SU-DHL-6 (cell line): ENCODE measurements at regions not wholly inside any gene's neighbourhood (a gene's known extent, or its start where the extent isn't known, plus 50 kb on each side); places are given as distances from the start of the nearest gene placed in this dataset.

Experiments
- H2AFZ ChIP-seq: fragments of 200-600 bp; sonication (generic); 2 replicates; pipeline ENCODE4 v1.6.1; 2014; ENCODE audit warnings: low read depth, mild to moderate bottlenecking, moderate library complexity, mixed read lengths, antibody characterized with exemption, low read length; ENCODE audit not compliant: severe bottlenecking
- H3F3A ChIP-seq: fragments of 200-600 bp; shearing (Covaris generic); 2 replicates; pipeline ENCODE4 v1.6.0; 2016; ENCODE audit warnings: antibody characterized with exemption, mild to moderate bottlenecking; ENCODE audit not compliant: insufficient read depth
- H3K27ac ChIP-seq: fragments of 200-600 bp; sonication (generic); 2 replicates; pipeline ENCODE4 v1.5.1; 2016; ENCODE audit warnings: low read depth, mild to moderate bottlenecking, low read length, moderate library complexity, mixed read lengths
- H3K27me3 ChIP-seq: fragments of 200-600 bp; sonication (generic), shearing (Covaris generic); 2 replicates; pipeline ENCODE4 v1.6.0; 2014; ENCODE audit warnings: mild to moderate bottlenecking, low read length
- H3K36me3 ChIP-seq: fragments of 200-600 bp; sonication (generic); 2 replicates; pipeline ENCODE4 v1.6.1; 2014; ENCODE audit warnings: mild to moderate bottlenecking, low read length, mixed read lengths
- H3K4me2 ChIP-seq: fragments of 300-600, 200-600 bp; shearing (Covaris generic), sonication (generic); 2 replicates; pipeline ENCODE4 v1.6.0; 2014; ENCODE audit warnings: low read length, low read depth, mild to moderate bottlenecking; ENCODE audit not compliant: poor library complexity, severe bottlenecking
- H3K4me3 ChIP-seq: fragments of 200-600 bp; sonication (generic); 2 replicates; pipeline ENCODE4 v1.5.1; 2014; ENCODE audit warnings: antibody characterized with exemption, low read length, mild to moderate bottlenecking, mixed read lengths; ENCODE audit not compliant: insufficient read depth, poor library complexity, severe bottlenecking
- H3K79me2 ChIP-seq: fragments of 200-600 bp; sonication (generic); 2 replicates; pipeline ENCODE4 v1.6.1; 2014; ENCODE audit warnings: mild to moderate bottlenecking, low read length, moderate library complexity; ENCODE audit not compliant: insufficient read depth
- H3K9ac ChIP-seq: fragments of 200-600 bp; sonication (generic); 2 replicates; pipeline ENCODE4 v1.7.0; 2014; ENCODE audit warnings: mild to moderate bottlenecking, low read length
- H3K9me2 ChIP-seq: fragments of 200-600 bp; sonication (generic); replicated peaks from 2 replicates; pipeline ENCODE4 v1.6.1; 2014; ENCODE audit warnings: low read length; ENCODE audit not compliant: insufficient read depth
- H3K9me3 ChIP-seq: fragments of 200-600 bp; sonication (generic); 2 replicates; pipeline ENCODE4 v1.6.1; 2014; ENCODE audit warnings: low read length, mixed read lengths; ENCODE audit not compliant: insufficient read depth
- H4K20me1 ChIP-seq: fragments of 200-600 bp; sonication (generic); 2 replicates; pipeline ENCODE4 v1.6.1; 2014; ENCODE audit warnings: low read depth, mild to moderate bottlenecking, antibody characterized with exemption, low read length, moderate library complexity, mixed read lengths
- EZH2phosphoT487 ChIP-seq: fragments of 200-600 bp; sonication (generic), shearing (Covaris generic); conservative IDR thresholded peaks from 2 replicates; pipeline ENCODE4 v1.6.1; 2018; ENCODE audit warnings: mild to moderate bottlenecking, antibody characterized with exemption, low read length, moderate library complexity, mixed read lengths
- TF ChIP-seq, protein P1 (sequence below): fragments of 200-600 bp; sonication (generic); IDR thresholded peaks from one replicate; pipeline ENCODE4 v1.5.1; 2017; ENCODE audit warnings: antibody characterized with exemption, mild to moderate bottlenecking, low read length, moderate library complexity; ENCODE audit not compliant: insufficient read depth, poor library complexity, severe bottlenecking

- Histone ChIP-seq H3K36me3 (no peaks in the 10 kb centered on the region), H3K9ac (no peak overlapping the region), H3K9me2 (no peaks in the 10 kb centered on the region), H3K79me2 (no peaks in the 10 kb centered on the region), H3F3A (no peaks in the 10 kb centered on the region), H3K27ac (no peak overlapping the region), H3K9me3 (no peaks in the 10 kb centered on the region), H4K20me1 (no peaks in the 10 kb centered on the region), H2AFZ (no peak overlapping the region), H3K27me3 (no peaks in the 10 kb centered on the region), H3K4me3 (no peak overlapping the region), H3K4me2 (no peak overlapping the region)
- no peak for TF ChIP-seq EZH2phosphoT487
- TF ChIP-seq, protein P1, sequence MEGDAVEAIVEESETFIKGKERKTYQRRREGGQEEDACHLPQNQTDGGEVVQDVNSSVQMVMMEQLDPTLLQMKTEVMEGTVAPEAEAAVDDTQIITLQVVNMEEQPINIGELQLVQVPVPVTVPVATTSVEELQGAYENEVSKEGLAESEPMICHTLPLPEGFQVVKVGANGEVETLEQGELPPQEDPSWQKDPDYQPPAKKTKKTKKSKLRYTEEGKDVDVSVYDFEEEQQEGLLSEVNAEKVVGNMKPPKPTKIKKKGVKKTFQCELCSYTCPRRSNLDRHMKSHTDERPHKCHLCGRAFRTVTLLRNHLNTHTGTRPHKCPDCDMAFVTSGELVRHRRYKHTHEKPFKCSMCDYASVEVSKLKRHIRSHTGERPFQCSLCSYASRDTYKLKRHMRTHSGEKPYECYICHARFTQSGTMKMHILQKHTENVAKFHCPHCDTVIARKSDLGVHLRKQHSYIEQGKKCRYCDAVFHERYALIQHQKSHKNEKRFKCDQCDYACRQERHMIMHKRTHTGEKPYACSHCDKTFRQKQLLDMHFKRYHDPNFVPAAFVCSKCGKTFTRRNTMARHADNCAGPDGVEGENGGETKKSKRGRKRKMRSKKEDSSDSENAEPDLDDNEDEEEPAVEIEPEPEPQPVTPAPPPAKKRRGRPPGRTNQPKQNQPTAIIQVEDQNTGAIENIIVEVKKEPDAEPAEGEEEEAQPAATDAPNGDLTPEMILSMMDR = no peak
Measured at GRCh38 chr1:5753549-5754421, 238.4 kb downstream of the NPHP4 start.

DNA sequence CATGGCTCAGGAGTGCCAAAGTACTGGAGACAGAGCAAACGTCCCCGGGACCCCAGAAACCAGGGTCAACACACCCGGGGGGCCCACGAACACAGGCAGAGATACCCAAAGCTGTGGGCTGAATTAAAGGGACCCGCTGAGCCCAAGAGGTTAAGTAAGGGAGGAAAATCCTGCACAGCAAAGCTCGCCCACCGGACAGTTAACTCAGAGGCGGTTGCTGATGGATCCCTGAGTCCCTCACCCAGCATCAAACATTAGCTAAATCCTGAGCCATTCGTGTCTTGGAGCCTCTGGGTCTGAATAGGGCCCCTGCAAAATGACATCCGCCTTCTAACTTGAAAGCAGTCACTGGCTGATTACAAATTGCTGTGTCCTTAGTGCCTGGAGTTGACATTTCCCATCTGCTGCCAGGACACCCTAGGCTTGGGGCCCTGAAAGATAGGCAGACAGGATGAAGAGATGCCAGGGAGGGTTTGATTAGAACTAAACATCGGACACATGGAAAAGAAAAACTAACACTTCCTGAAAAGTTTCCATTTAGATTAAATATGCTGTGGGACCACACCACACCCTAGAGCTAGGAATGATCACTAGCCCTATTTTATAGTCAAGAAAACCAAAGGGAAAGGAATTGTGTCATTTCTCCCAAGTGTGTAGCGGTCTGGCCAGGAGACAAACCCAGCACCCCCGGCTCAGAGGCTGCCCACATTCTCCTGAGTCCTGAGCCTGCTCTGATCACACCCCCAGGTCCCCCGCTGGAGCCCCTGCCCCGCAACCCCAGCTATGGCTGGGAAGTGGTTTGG, 239.3 kb downstream of the NPHP4 start:
- no peak for TF ChIP-seq EZH2phosphoT487
- TF ChIP-seq, protein P1 = no peak
- H3K4me2 ChIP-seq = no peak overlapping the region
- no peak overlapping the region for H2AFZ ChIP-seq
- H3K36me3 ChIP-seq = no peaks in the 10 kb centered on the region
- no peak overlapping the region for H3K4me3 ChIP-seq
- no peak overlapping the region for H3K9ac ChIP-seq
- H3K27me3 ChIP-seq = no peaks in the 10 kb centered on the region
- no peaks in the 10 kb centered on the region for H3K9me2 ChIP-seq
- H3K79me2 ChIP-seq = no peaks in the 10 kb centered on the region
- no peaks in the 10 kb centered on the region for H3F3A ChIP-seq
- H4K20me1 ChIP-seq = no peaks in the 10 kb centered on the region
- H3K27ac ChIP-seq = no peak overlapping the region
- no peaks in the 10 kb centered on the region for H3K9me3 ChIP-seq

DNA sequence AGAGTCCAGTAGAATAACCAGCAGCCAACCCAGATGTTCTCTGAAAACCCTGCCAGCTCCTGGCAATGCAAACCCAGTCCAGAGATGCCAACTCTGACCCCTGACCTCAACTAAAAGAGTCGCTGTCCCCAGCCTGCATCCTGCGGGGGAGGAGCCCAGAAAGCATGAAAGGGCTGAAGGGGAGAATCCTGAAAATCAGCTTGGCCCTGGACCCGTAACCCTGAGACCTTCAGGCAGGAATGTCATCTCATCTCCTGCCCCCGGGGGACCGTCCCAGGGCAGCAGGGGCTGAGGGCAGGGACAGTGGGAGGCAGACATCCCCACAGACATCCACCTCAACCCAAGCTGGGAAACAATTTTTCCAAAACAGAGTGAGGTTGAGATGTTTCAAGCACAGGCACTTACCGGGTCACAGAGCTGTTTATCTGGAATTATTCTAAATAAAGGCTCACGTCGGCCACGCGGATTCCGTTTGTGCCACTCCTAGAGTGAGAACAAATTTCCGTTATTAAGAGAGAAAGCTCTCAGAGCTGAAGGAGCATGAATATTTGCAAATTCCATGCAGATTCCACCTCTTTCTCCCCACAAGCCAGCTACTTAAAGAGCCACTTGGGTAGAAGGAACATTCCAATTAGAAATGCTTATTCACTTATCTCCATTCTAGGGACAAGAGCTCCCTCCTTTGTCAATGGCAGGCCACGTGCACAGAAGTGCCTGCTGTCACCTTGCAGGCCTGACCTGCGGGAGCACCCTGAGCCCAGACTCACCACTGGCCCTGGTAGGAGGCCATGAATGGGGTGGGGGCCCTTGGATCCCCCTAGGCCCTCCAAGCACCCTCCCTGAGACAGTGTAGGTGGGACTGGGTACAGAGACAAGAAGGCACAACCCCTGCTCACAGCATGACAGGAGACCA, 240.1 kb downstream of the NPHP4 start:
- no peaks in the 10 kb centered on the region for H3F3A ChIP-seq
- no peak overlapping the region for H3K4me2 ChIP-seq
- H2AFZ ChIP-seq = no peak overlapping the region
- no peaks in the 10 kb centered on the region for H3K36me3 ChIP-seq
- TF ChIP-seq, protein P1 = no peak
- TF ChIP-seq EZH2phosphoT487 = no peak
- no peak overlapping the region for H3K27ac ChIP-seq
- H3K4me3 ChIP-seq = no peak overlapping the region
- no peak overlapping the region for H3K9ac ChIP-seq
- H3K9me3 ChIP-seq = no peaks in the 10 kb centered on the region
- H3K79me2 ChIP-seq = no peaks in the 10 kb centered on the region
- no peaks in the 10 kb centered on the region for H4K20me1 ChIP-seq
- no peaks in the 10 kb centered on the region for H3K9me2 ChIP-seq
- H3K27me3 ChIP-seq = no peaks in the 10 kb centered on the region
